ENCODE measurements at regions not wholly inside any gene's neighbourhood (a gene's known extent, or its start where the extent isn't known, plus 50 kb on each side); places are given as distances from the start of the nearest gene placed in this dataset.

DNA sequence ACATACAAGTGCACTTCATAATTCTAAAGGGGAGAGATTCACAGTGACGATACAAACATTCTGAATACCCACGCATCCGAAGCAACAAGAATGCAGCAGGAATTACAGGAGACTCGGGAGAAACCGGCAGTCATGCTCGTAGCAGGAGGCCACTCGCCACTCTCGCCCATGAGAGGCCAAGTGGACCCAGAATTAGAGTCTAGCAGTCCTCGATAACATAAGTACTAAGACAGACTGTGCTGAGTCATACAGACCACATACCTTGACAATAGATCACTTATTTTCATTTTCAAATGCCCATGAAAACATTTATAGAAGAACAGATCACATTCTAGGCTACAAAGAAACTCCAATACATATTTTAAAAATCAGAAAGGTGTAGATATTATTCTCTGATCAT, 299.1 kb upstream of the TSHZ3 start:
- BruUV-seq (replicated peaks) = no TSS peak
- intact Hi-C loops (cut with micrococcal nuclease; ENCODE audit: unreplicated experiment) = no loop called here
- H3K79me2 ChIP-seq (ENCODE audit: insufficient read depth, low read depth, low read length) = no peaks in the 10 kb centered on the region
- no peaks in the 10 kb centered on the region for H4K20me1 ChIP-seq (ENCODE audit: insufficient read depth, low read length)
- no peak for DNase-seq (ENCODE audit: low spot score)
- H3K4me2 ChIP-seq (ENCODE audit: low read length) = no peak overlapping the region
- TF ChIP-seq, protein P1, sequence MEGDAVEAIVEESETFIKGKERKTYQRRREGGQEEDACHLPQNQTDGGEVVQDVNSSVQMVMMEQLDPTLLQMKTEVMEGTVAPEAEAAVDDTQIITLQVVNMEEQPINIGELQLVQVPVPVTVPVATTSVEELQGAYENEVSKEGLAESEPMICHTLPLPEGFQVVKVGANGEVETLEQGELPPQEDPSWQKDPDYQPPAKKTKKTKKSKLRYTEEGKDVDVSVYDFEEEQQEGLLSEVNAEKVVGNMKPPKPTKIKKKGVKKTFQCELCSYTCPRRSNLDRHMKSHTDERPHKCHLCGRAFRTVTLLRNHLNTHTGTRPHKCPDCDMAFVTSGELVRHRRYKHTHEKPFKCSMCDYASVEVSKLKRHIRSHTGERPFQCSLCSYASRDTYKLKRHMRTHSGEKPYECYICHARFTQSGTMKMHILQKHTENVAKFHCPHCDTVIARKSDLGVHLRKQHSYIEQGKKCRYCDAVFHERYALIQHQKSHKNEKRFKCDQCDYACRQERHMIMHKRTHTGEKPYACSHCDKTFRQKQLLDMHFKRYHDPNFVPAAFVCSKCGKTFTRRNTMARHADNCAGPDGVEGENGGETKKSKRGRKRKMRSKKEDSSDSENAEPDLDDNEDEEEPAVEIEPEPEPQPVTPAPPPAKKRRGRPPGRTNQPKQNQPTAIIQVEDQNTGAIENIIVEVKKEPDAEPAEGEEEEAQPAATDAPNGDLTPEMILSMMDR (conservative IDR thresholded peaks at IDR 0.05; ENCODE audit: low read length) = no peak
- no peak for TF ChIP-seq EZH2phosphoT487 (IDR thresholded peaks at IDR 0.05; ENCODE audit: borderline replicate concordance, low read depth, low read length)
- H2AFZ ChIP-seq (ENCODE audit: low read length) = no peak overlapping the region
- no peaks in the 10 kb centered on the region for H3K36me3 ChIP-seq (ENCODE audit: insufficient read depth, low read length)
- H3K4me1 ChIP-seq (ENCODE audit: insufficient read depth, low read length, poor library complexity, severe bottlenecking) = no peaks in the 10 kb centered on the region
- no peaks in the 10 kb centered on the region for H3K9me2 ChIP-seq (ENCODE audit: insufficient read depth, low read length)
- H3K27ac ChIP-seq (ENCODE audit: low read depth, low read length, poor library complexity, severe bottlenecking) = no peak overlapping the region
- ChIA-PET CTCF (ENCODE audit: unreplicated experiment) (no interaction called here), POLR2A (no interaction called here)
- H3K9me3 ChIP-seq (ENCODE audit: low read length) = no peaks in the 10 kb centered on the region
- H3K4me3 ChIP-seq (ENCODE audit: low read depth, low read length, poor library complexity, severe bottlenecking) = no peak overlapping the region

DNA sequence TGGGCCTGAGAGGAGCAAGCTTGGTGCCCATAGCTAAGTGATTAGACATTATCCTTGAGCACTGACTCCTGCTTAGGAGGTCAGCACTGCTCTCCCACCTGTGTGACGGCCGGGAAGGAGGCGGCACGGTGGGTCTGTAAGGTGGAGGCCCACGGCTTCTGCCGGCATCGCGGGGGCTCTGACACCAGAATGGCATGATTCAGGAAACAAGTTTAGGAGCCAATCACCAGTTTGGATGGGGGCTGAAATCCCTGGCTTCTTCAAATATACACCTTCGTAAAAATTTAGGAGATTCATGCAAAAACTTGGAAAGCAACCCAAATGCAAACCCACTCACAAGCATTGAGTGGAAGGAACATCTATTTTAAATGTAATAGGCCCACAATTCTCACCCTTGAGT, 307.3 kb upstream of the TSHZ3 start:
- Histone ChIP-seq H3K79me2 (ENCODE audit: insufficient read depth, low read depth, low read length) (no peaks in the 10 kb centered on the region), H3K27ac (ENCODE audit: low read depth, low read length, poor library complexity, severe bottlenecking) (no peak overlapping the region), H2AFZ (ENCODE audit: low read length) (no peak overlapping the region), H4K20me1 (ENCODE audit: insufficient read depth, low read length) (no peaks in the 10 kb centered on the region), H3K36me3 (ENCODE audit: insufficient read depth, low read length) (no peaks in the 10 kb centered on the region), H3K4me3 (ENCODE audit: low read depth, low read length, poor library complexity, severe bottlenecking) (no peak overlapping the region), H3K9me3 (ENCODE audit: low read length) (no peaks in the 10 kb centered on the region), H3K9me2 (ENCODE audit: insufficient read depth, low read length) (no peaks in the 10 kb centered on the region), H3K4me2 (ENCODE audit: low read length) (no peak overlapping the region), H3K4me1 (ENCODE audit: insufficient read depth, low read length, poor library complexity, severe bottlenecking) (no peaks in the 10 kb centered on the region)
- no TSS peak for BruUV-seq (replicated peaks)
- CTCF ChIA-PET (ENCODE audit: unreplicated experiment) = no interaction called here
- intact Hi-C loops (cut with micrococcal nuclease; ENCODE audit: unreplicated experiment) = no loop called here
- TF ChIP-seq, protein P1 (conservative IDR thresholded peaks at IDR 0.05; ENCODE audit: low read length) = no peak
- no peak for TF ChIP-seq EZH2phosphoT487 (IDR thresholded peaks at IDR 0.05; ENCODE audit: borderline replicate concordance, low read depth, low read length)
- POLR2A ChIA-PET = no interaction called here
- DNase-seq (ENCODE audit: low spot score) = no peak

DNA sequence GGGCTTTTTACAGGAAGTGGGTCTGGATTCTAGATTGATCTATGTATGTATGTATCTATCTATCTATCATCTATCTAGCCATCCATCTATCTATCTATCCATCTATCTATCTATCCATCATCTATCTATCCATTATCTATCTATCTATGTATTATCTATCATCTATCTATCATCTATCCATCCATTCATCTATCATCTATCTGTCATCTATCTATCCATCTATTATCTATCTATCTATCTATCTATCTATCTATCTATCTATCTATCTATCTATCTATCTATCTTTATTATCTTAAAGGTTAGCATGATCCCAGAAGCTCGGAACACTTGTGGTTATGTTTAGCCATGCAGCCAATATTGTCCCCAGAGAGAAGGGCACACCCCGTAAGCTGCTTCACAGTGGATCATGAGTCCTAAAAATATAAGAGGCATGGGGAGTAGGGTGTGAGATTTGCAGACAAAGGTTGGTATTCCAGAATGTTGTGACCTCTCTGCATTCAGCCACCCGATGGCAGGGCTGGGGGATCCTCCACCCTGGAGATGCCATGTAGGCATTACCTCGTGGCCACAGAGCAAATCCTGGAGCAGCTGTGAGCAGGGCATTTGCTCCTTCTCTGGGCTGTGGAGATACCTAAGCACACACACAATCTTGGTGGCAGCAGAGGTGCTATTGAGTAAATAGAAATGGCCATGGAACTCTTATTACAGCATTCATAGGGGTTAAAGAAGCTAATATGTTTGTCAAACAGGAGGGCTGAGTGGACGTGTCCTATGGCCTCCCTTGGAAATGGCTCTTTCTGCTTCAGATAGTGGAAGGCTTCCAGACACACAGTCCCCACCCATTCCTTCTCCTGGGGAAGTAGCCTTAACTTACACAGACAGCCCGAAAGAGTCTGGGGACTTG, 310.0 kb upstream of the TSHZ3 start:
- no peak overlapping the region for H2AFZ ChIP-seq (ENCODE audit: low read length)
- no peak overlapping the region for H3K4me2 ChIP-seq (ENCODE audit: low read length)
- intact Hi-C loops (cut with micrococcal nuclease; ENCODE audit: unreplicated experiment) = no loop called here
- H3K4me1 ChIP-seq (ENCODE audit: insufficient read depth, low read length, poor library complexity, severe bottlenecking) = no peaks in the 10 kb centered on the region
- no TSS peak for BruUV-seq (replicated peaks)
- H3K36me3 ChIP-seq (ENCODE audit: insufficient read depth, low read length) = no peaks in the 10 kb centered on the region
- CTCF ChIA-PET (ENCODE audit: unreplicated experiment) = no interaction called here
- POLR2A ChIA-PET = no interaction called here
- no peaks in the 10 kb centered on the region for H4K20me1 ChIP-seq (ENCODE audit: insufficient read depth, low read length)
- TF ChIP-seq EZH2phosphoT487 (IDR thresholded peaks at IDR 0.05; ENCODE audit: borderline replicate concordance, low read depth, low read length) = no peak
- TF ChIP-seq, protein P1 (conservative IDR thresholded peaks at IDR 0.05; ENCODE audit: low read length) = no peak
- H3K4me3 ChIP-seq (ENCODE audit: low read depth, low read length, poor library complexity, severe bottlenecking) = no peak overlapping the region
- H3K79me2 ChIP-seq (ENCODE audit: insufficient read depth, low read depth, low read length) = no peaks in the 10 kb centered on the region
- DNase-seq (ENCODE audit: low spot score) = no peak
- H3K27ac ChIP-seq (ENCODE audit: low read depth, low read length, poor library complexity, severe bottlenecking) = no peak overlapping the region
- H3K9me2 ChIP-seq (ENCODE audit: insufficient read depth, low read length) = no peaks in the 10 kb centered on the region
- H3K9me3 ChIP-seq (ENCODE audit: low read length) = no peaks in the 10 kb centered on the region
